ENCODE measurements at regions not wholly inside any gene's neighbourhood (a gene's known extent, or its start where the extent isn't known, plus 50 kb on each side); places are given as distances from the start of the nearest gene placed in this dataset.

DNA sequence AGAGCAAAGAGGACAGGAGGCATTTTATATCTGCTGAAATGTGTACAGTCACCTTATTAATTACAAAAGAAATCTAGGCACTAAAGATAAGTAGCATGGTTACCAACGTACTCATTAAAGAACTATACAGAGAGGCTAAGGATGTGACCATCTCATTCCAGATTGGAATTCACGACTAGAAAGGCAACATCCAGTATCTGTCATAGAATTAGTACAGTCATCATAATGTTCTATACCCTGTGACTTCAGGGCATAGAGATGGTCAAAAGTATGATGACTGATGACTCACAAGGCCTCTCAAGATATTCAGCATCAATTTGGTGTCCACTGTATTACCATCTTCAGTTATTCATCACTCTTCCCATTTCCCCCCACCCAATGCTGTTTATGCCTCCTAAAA is 144.0 kb upstream of the PLEKHG7 start:
- no peak overlapping the region for H3K4me3 ChIP-seq (ENCODE audit: low read depth, low read length)

GRCh38 chr12:92558215-92558773 is 144.5 kb upstream of the PLEKHG7 start:
- H3K36me3 ChIP-seq, result no peaks in the 10 kb centered on the region
- TF ChIP-seq, protein P1, sequence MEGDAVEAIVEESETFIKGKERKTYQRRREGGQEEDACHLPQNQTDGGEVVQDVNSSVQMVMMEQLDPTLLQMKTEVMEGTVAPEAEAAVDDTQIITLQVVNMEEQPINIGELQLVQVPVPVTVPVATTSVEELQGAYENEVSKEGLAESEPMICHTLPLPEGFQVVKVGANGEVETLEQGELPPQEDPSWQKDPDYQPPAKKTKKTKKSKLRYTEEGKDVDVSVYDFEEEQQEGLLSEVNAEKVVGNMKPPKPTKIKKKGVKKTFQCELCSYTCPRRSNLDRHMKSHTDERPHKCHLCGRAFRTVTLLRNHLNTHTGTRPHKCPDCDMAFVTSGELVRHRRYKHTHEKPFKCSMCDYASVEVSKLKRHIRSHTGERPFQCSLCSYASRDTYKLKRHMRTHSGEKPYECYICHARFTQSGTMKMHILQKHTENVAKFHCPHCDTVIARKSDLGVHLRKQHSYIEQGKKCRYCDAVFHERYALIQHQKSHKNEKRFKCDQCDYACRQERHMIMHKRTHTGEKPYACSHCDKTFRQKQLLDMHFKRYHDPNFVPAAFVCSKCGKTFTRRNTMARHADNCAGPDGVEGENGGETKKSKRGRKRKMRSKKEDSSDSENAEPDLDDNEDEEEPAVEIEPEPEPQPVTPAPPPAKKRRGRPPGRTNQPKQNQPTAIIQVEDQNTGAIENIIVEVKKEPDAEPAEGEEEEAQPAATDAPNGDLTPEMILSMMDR (IDR thresholded peaks at IDR 0.05; ENCODE audit: low read depth, low read length), result no peak
- H3K4me3 ChIP-seq (ENCODE audit: low read depth, low read length), result no peak overlapping the region

More for the DNA sequence above, 144.0 kb upstream of the PLEKHG7 start:
- no peak for DNase-seq
- H3K9me3 ChIP-seq, result no peaks in the 10 kb centered on the region
- H3K4me1 ChIP-seq, result peaks cover 6% of the 10 kb centered on the region; the same call in 1 of the 2 replicates
- TF ChIP-seq, protein P1 (IDR thresholded peaks at IDR 0.05; ENCODE audit: low read depth, low read length), result no peak
- H3K36me3 ChIP-seq, result no peaks in the 10 kb centered on the region
- H3K27me3 ChIP-seq, result no peaks in the 10 kb centered on the region

DNA sequence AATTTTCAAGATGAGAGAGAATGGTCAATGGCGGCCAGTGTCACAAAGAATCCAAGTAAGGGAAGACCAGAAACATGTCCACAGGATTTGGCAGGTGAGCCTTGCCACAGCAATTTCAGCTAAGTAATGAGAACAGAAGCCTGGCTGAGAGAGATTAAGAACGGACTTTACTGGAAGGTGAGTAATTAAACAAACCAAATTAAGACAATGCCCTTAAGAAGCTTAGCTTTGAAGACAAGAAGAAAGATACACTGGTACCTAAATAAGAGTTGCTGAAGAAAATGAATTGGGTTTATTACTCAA is 145.4 kb upstream of the PLEKHG7 start:
- Histone ChIP-seq H3K4me1 (peaks cover 4% of the 10 kb centered on the region; the same call in 1 of the 2 replicates), H3K27me3 (no peaks in the 10 kb centered on the region), H3K4me3 (ENCODE audit: low read depth, low read length) (no peak overlapping the region), H3K9me3 (no peaks in the 10 kb centered on the region), H3K36me3 (no peaks in the 10 kb centered on the region)
- DNase-seq, result no peak
- TF ChIP-seq, protein P1 (IDR thresholded peaks at IDR 0.05; ENCODE audit: low read depth, low read length), result no peak

More at GRCh38 chr12:92558215-92558773, 144.5 kb upstream of the PLEKHG7 start:
- Histone ChIP-seq H3K9me3 (no peaks in the 10 kb centered on the region), H3K4me1 (peaks cover 6% of the 10 kb centered on the region; the same call in 1 of the 2 replicates), H3K27me3 (no peaks in the 10 kb centered on the region)
- DNase-seq, result no peak

GRCh38 chr12:92556637-92557421 is 146.0 kb upstream of the PLEKHG7 start:
- Histone ChIP-seq H3K4me3 (ENCODE audit: low read depth, low read length) (no peak overlapping the region), H3K36me3 (no peaks in the 10 kb centered on the region), H3K9me3 (no peaks in the 10 kb centered on the region), H3K27me3 (no peaks in the 10 kb centered on the region), H3K4me1 (no peaks in the 10 kb centered on the region; the same call in 1 of the 2 replicates)
- TF ChIP-seq, protein P1 (IDR thresholded peaks at IDR 0.05; ENCODE audit: low read depth, low read length), result no peak
- DNase-seq, result no peak

DNA sequence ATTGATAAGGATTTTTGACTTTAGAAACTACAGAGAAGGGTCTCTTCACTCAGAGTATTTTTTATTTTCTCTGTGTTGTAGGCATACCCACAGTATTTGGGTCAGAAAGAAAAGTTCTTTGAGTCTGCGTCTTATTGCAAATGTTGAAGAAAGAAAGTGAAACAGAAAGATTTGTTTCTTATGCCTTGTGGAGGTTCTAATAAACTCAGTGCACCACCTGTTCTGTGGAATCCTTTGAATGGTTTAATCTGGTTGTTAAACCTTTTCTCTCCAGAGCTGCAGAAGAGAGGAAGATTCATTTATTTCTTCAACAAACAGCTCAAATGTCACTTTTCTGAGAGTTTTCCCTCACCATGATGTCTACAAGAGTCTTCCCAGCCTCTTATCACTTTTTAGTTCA is 146.6 kb upstream of the PLEKHG7 start:
- Histone ChIP-seq H3K9me3 (no peaks in the 10 kb centered on the region), H3K27me3 (no peaks in the 10 kb centered on the region), H3K4me3 (ENCODE audit: low read depth, low read length) (no peak overlapping the region), H3K36me3 (no peaks in the 10 kb centered on the region), H3K4me1 (no peaks in the 10 kb centered on the region; the same call in 1 of the 2 replicates)
- DNase-seq, result no peak
- TF ChIP-seq, protein P1 (IDR thresholded peaks at IDR 0.05; ENCODE audit: low read depth, low read length), result no peak

Data from BE2C (cell line).